GM12878 (cell line): ENCODE measurements at regions not wholly inside any gene's neighbourhood (a gene's known extent, or its start where the extent isn't known, plus 50 kb on each side); places are given as distances from the start of the nearest gene placed in this dataset.

Experiments used
- ATAC-seq: fragments of 200-7000 bp; cut with Tn5 transposase; 3 replicates; pipeline ENCODE4 v1.9.1; 2020; ENCODE audit warnings: mild to moderate bottlenecking, moderate library complexity
- BruUV-seq: library from RNA; stranded (reverse); fragments of 400-500 nt; replicated peaks from 2 replicates; lab custom pipeline; 2021; lab: Mats Ljungman, UMichigan
- CTCF ChIA-PET: fragments of 300-600 bp; sonication (Branson Sonifier 250); formaldehyde crosslinking; extraction: SDS; loops from one replicate; lab custom pipeline; 2021; ENCODE audit warnings: inconsistent platforms; lab: Yijun Ruan, JAX
- POLR2A ChIA-PET: fragments of 350-600 bp; formaldehyde crosslinking; extraction: SDS; loops from one replicate; lab custom pipeline; 2021; ENCODE audit warnings: inconsistent platforms; lab: Charles Lee
- RAD21 ChIA-PET: fragments of 300-600 bp; sonication (Branson Sonifier 250); formaldehyde crosslinking; loops from one replicate; lab custom pipeline; 2023; ENCODE audit warnings: antibody characterized with exemption; ENCODE audit not compliant: unreplicated experiment; lab: Charles Lee
- SMC1A ChIA-PET: fragments of 300-600 bp; sonication (Branson Sonifier 250); formaldehyde crosslinking; loops from one replicate; lab custom pipeline; 2023; ENCODE audit not compliant: unreplicated experiment, uncharacterized antibody; lab: Charles Lee
- DNase-seq: peaks from one replicate; pipeline ENCODE4 v3.0.0-alpha.2; 2011; ENCODE audit warnings: low read depth, low spot score
- FAIRE-seq: peaks from 3 replicates; lab custom pipeline; 2011; peaks lifted over from hg19 to GRCh38; lab: Jason Lieb, UNC
- H2AFZ ChIP-seq: 2 replicates; pipeline ENCODE4 v1.6.0; 2011; ENCODE audit warnings: low read depth, low read length, control low read depth; ENCODE audit not compliant: control insufficient read depth
- H3K27ac ChIP-seq: 2 replicates; pipeline ENCODE4 v1.5.1; 2011; ENCODE audit warnings: control low read depth; ENCODE audit not compliant: control insufficient read depth, insufficient read depth
- H3K27me3 ChIP-seq, 2 experiments: replicated peaks in 1 of 2; 2 replicates each; pipeline versions ENCODE4 v1.6.0 to v1.6.1; 2011; ENCODE audit warnings: low read length in 1 of 2; ENCODE audit not compliant: control insufficient read depth in 2 of 2, insufficient read depth in 2 of 2
- H3K36me3 ChIP-seq, 2 experiments: 2 replicates each; pipeline ENCODE4 v1.5.1; 2011; ENCODE audit warnings: low read length in 1 of 2; ENCODE audit not compliant: control insufficient read depth in 2 of 2, insufficient read depth in 2 of 2
- H3K4me1 ChIP-seq: 2 replicates; pipeline ENCODE4 v1.6.1; 2011; ENCODE audit warnings: mild to moderate bottlenecking, low read length, moderate library complexity, mixed read lengths; ENCODE audit not compliant: control insufficient read depth, insufficient read depth
- H3K4me2 ChIP-seq: 2 replicates; pipeline ENCODE4 v1.6.0; 2011; ENCODE audit warnings: control low read depth; ENCODE audit not compliant: control insufficient read depth, insufficient read depth
- H3K4me3 ChIP-seq: fragments of 200-600 bp; sonication (generic); 2 replicates; pipeline ENCODE4 v1.5.1; 2016
- H3K79me2 ChIP-seq: 2 replicates; pipeline ENCODE4 v1.6.0; 2011; ENCODE audit warnings: low read length; ENCODE audit not compliant: control insufficient read depth, insufficient read depth
- H3K9ac ChIP-seq: 2 replicates; pipeline ENCODE4 v1.8.0; 2011; ENCODE audit warnings: low read length, control low read depth, mixed read lengths; ENCODE audit not compliant: control insufficient read depth, insufficient read depth
- H3K9me3 ChIP-seq: replicated peaks from 3 replicates; pipeline ENCODE4 v1.5.1; 2011; ENCODE audit warnings: mild to moderate bottlenecking, low read length; ENCODE audit not compliant: control insufficient read depth, insufficient read depth
- H4K20me1 ChIP-seq: 2 replicates; pipeline ENCODE4 v1.6.0; 2011; ENCODE audit not compliant: control insufficient read depth, insufficient read depth
- GATAD2B ChIP-seq: fragments of 450-650 bp; conservative IDR thresholded peaks from 2 replicates; pipeline ENCODE4 v1.6.1; 2017; ENCODE audit warnings: low read depth, mild to moderate bottlenecking, moderate library complexity
- NR2C1 ChIP-seq: fragments of 450-650 bp; IDR thresholded peaks from 2 replicates; pipeline ENCODE4 v1.6.1; 2017; ENCODE audit warnings: antibody characterized with exemption, mild to moderate bottlenecking, moderate library complexity
- WGBS: methylation state at CpG from one replicate; pipeline ENCODE4 v1.1.6; 2016; ENCODE audit warnings: low lambda C conversion rate; ENCODE audit not compliant: insufficient replicate concordance, insufficient coverage; ENCODE audit errors: missing lambda C conversion rate; 5-methylcytosine and 5-hydroxymethylcytosine counted together
- in situ Hi-C: fragments of 300-500 bp; cut with MboI; formaldehyde crosslinking; loops from 9 replicates; pipeline ENCODE4 v1.14.3; 2018; ENCODE audit warnings: mixed read lengths
- intact Hi-C: fragments of 100-400 bp; cut with micrococcal nuclease; formaldehyde crosslinking; loops from one replicate; pipeline ENCODE4 v1.14.2; 2022; ENCODE audit not compliant: unreplicated experiment
- TF ChIP-seq, protein P1 (sequence below): fragments of 450-650 bp; formaldehyde crosslinking; IDR thresholded peaks from 2 replicates; pipeline ENCODE4 v1.4.0; 2022; ENCODE audit warnings: mild to moderate bottlenecking, moderate library complexity
- TF ChIP-seq, protein P2 (sequence below): fragments of 450-650 bp; IDR thresholded peaks from 2 replicates; pipeline ENCODE4 v1.6.1; 2017; ENCODE audit warnings: borderline replicate concordance

DNA sequence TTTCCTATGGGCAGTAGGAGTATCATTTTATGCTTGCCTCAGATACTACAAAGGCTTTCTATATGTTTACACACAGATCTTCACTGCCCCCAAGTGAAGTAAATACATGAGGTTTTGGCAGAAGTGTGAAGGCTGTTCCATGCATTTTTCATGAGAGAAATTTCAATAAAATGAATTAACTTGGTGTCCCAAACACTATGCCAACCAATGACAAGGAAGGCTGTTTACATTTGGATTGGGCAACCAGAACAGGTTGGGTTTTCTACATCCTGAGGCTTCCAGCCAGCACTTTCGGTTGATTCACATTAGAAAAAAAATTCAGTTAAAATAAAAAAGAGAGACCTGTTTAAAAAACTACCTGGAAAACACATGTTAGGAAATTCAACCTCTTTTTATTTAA is 625.4 kb downstream of the KCNJ2 start:
- WGBS, result 0% methylated on average over 1 of the region's 1 CpG
- no peak overlapping the region for H3K27ac ChIP-seq
- no peak overlapping the region for H3K4me3 ChIP-seq
- H4K20me1 ChIP-seq, result no peaks in the 10 kb centered on the region
- CTCF ChIA-PET, result no interaction called here
- FAIRE-seq, result no peak
- no peak for ATAC-seq
- H3K9me3 ChIP-seq, result no peaks in the 10 kb centered on the region; the same call in 2 of the 3 replicates
- RAD21 ChIA-PET, result no interaction called here
- no peak for DNase-seq
- in situ Hi-C loops (no loop called here), intact Hi-C loops (no loop called here)
- H2AFZ ChIP-seq, result no peak overlapping the region
- no peaks in the 10 kb centered on the region for H3K36me3 ChIP-seq
- BruUV-seq, result no TSS peak
- SMC1A ChIA-PET, result no interaction called here
- H3K9ac ChIP-seq, result no peak overlapping the region
- no peaks in the 10 kb centered on the region for H3K79me2 ChIP-seq
- no peaks in the 10 kb centered on the region for H3K4me1 ChIP-seq
- TF ChIP-seq NR2C1 (no peak), GATAD2B (no peak)
- TF ChIP-seq, protein P1, sequence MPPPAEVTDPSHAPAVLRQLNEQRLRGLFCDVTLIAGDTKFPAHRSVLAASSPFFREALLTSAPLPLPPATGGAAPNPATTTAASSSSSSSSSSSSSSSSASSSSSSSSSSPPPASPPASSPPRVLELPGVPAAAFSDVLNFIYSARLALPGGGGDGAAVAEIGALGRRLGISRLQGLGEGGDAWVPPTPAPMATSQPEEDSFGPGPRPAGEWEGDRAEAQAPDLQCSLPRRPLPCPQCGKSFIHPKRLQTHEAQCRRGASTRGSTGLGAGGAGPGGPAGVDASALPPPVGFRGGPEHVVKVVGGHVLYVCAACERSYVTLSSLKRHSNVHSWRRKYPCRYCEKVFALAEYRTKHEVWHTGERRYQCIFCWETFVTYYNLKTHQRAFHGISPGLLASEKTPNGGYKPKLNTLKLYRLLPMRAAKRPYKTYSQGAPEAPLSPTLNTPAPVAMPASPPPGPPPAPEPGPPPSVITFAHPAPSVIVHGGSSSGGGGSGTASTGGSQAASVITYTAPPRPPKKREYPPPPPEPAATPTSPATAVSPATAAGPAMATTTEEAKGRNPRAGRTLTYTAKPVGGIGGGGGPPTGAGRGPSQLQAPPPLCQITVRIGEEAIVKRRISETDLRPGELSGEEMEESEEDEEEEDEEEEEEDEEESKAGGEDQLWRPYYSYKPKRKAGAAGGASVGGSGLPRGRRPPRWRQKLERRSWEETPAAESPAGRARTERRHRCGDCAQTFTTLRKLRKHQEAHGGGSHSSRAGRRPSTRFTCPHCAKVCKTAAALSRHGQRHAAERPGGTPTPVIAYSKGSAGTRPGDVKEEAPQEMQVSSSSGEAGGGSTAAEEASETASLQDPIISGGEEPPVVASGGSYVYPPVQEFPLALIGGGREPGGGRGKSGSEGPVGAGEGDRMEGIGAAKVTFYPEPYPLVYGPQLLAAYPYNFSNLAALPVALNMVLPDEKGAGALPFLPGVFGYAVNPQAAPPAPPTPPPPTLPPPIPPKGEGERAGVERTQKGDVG (CRISPR knock-in tag), result no peak
- TF ChIP-seq, protein P2, sequence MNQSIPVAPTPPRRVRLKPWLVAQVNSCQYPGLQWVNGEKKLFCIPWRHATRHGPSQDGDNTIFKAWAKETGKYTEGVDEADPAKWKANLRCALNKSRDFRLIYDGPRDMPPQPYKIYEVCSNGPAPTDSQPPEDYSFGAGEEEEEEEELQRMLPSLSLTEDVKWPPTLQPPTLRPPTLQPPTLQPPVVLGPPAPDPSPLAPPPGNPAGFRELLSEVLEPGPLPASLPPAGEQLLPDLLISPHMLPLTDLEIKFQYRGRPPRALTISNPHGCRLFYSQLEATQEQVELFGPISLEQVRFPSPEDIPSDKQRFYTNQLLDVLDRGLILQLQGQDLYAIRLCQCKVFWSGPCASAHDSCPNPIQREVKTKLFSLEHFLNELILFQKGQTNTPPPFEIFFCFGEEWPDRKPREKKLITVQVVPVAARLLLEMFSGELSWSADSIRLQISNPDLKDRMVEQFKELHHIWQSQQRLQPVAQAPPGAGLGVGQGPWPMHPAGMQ, result no peak
- no peak overlapping the region for H3K4me2 ChIP-seq
- POLR2A ChIA-PET, result no interaction called here
- H3K27me3 ChIP-seq, result no peaks in the 10 kb centered on the region
